Lower leg skin (tissue), 3 donors: ENCODE measurements at regions not wholly inside any gene's neighbourhood (a gene's known extent, or its start where the extent isn't known, plus 50 kb on each side); places are given as distances from the start of the nearest gene placed in this dataset.

Experiments used
- POLR2A ChIP-seq, 2 donors: fragments of 450-650 bp; IDR thresholded peaks; one replicate each; pipeline ENCODE4 v1.6.1; 2016 to 2017; ENCODE audit warnings: antibody characterized with exemption in 2 of 2, mild to moderate bottlenecking in 1 of 2, moderate library complexity in 1 of 2
- TF ChIP-seq, protein P1 (sequence below), 3 donors: fragments of 450-650 bp; IDR thresholded peaks; one replicate each; pipeline ENCODE4 v1.5.1; 2016; ENCODE audit warnings: antibody characterized with exemption in 3 of 3, mild to moderate bottlenecking in 3 of 3, moderate library complexity in 2 of 3

DNA sequence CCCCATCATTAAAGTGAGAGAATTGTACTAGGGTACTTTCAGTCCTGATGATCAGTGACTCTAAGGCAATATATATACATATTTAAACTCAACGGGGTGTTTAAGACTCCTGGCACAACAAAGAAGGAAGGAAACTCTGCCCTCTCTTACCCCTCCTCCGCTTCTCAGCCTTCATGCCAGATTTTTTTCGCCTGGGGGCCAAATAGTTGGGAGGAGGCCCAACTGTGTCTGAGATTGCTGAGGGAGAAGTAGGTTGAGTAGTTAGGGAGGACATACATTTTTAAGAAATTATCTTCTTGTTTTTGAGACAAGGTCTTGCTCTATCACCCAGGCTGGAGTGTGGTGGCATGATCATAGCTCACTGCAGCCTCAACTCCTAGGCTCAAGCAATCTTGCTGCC is 127.7 kb upstream of the SHB start:
- TF ChIP-seq, protein P1, sequence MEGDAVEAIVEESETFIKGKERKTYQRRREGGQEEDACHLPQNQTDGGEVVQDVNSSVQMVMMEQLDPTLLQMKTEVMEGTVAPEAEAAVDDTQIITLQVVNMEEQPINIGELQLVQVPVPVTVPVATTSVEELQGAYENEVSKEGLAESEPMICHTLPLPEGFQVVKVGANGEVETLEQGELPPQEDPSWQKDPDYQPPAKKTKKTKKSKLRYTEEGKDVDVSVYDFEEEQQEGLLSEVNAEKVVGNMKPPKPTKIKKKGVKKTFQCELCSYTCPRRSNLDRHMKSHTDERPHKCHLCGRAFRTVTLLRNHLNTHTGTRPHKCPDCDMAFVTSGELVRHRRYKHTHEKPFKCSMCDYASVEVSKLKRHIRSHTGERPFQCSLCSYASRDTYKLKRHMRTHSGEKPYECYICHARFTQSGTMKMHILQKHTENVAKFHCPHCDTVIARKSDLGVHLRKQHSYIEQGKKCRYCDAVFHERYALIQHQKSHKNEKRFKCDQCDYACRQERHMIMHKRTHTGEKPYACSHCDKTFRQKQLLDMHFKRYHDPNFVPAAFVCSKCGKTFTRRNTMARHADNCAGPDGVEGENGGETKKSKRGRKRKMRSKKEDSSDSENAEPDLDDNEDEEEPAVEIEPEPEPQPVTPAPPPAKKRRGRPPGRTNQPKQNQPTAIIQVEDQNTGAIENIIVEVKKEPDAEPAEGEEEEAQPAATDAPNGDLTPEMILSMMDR (IDR thresholded peaks at IDR 0.05): no peak
- no peak for TF ChIP-seq POLR2A (IDR thresholded peaks at IDR 0.05)
